Bone marrow (tissue), 2 donors: ENCODE measurements at regions not wholly inside any gene's neighbourhood (a gene's known extent, or its start where the extent isn't known, plus 50 kb on each side); places are given as distances from the start of the nearest gene placed in this dataset.

Experiments used
- DNase-seq, 2 donors: peaks; one replicate each; lab custom pipeline; 2025; lab: John Stamatoyannopoulos, UW

DNA sequence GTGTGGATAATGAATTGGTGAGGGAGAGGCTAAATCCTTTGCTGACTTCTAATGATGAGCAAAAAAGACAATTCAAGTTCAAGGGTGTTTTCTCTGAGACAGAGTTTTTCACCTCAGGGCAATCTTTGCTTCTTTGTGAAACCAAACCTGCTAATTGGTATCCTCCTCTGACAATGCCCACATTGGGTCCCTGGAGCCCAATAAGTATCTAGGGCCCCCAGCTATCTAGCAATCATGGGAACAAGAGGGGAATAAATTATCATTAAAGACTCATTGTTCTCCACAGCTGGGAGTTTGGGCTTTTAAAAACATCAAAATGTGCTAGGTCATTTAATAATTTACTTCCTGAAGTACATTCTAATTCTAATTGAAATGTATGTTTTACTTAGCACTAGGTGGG lies 227.3 kb downstream of the TMEM167A start:
- DNase-seq = no peak

DNA sequence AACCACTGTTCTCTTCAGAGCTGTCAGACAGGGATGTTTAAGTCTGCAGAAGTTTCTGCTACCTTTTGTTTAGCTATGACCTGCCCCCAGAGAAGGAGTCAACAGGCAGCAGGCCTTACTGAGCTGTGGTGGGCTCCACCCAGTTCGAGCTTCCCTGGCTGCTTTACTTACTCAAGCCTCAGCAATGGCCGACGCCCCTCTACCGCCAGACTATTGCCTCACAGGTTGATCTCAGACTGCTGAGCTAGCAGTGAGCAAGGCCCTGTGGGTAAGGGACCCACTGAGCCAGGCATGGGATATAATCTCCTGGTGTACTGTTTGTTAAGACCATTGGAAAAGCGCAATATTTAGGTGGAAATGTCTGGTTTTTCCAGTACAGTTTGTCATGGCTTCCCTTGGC lies 229.6 kb downstream of the TMEM167A start:
- DNase-seq = no peak

DNA sequence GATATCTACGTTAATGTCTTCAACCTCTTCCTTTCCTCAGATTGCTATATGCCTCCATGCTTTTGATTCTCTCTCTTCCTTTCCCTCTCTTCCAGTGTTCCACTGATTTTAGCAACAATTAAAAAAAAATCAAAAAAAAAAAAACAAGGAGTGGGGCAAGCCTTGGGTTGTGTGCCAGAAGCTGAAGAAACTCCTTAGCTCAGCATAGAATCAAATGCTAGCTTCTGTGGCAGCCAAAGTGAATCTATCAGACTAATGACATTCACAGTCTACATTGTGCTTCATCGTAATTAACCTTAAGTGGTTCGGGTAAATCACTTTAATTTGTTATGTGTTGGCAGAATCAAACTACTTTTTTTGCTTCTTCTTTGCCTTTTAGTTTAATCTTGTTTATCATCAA lies 237.3 kb downstream of the TMEM167A start:
- no peak for DNase-seq

DNA sequence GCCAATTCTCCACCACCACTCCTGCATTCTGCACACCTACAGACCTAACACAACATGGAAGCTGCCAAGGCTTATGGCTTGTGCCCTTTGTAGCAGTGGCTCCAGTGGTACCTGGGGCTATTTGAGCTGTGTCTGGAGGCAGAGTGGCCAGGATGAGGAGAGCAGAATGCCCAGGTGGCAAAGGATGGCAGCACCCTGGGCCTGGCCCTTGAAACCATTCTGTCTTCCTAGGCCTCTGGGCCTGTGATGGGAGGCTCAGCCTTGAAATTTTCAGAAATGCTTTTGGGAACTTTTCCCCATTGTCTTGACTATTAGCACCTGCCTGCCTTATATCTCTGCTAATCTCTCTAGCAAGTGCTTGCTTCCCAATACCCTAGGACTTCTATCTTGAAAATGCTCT lies 241.7 kb downstream of the TMEM167A start:
- no peak for DNase-seq

- no peak for DNase-seq
Measured at GRCh38 chr5:82834151-82834550, 243.0 kb downstream of the TMEM167A start.

DNA sequence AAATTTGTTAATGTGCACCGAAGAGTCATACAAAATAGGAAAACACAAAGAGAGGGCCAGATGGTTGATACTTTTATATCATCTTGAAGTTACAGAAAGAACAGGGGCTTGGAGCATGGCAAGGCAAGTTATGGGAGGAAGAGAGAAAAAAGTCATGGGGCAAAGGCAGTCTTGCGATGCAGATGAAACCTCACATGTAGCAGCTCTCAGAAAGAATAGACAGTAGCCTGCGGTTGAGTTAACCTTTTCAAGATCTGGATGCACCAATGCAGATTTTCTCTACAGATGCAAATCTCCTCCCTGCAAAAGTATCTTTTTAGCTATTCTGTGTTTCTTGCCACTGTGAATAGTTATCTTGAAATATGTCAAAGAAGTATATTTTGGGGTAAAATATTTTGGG lies 243.9 kb downstream of the TMEM167A start:
- DNase-seq = no peak

DNA sequence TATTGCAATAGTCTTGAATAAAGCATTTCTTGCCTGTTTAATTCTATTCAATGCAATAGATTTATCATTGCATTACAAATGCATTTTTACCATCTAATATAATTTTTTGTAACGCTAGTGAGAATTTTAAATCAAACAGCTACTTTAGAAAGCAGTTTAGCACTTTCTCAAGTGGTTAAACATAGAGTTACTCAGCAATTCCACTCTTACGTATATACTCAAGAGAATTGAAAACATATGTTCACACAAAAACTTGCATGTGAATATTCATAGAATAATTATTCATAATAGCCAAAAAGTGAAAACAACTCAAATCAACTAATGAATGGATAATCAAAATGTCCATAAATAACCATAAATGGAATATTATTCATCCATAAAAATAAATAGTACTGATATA lies 244.7 kb downstream of the TMEM167A start:
- DNase-seq = no peak

- no peak for DNase-seq
Measured at GRCh38 chr5:82828211-82828610, 249.0 kb downstream of the TMEM167A start.

- DNase-seq = no peak
Measured at GRCh38 chr5:82827651-82828050, 249.5 kb downstream of the TMEM167A start.

GRCh38 chr5:82822634-82822927 lies 254.6 kb downstream of the TMEM167A start:
- DNase-seq = no peak

- DNase-seq = no peak
Measured at GRCh38 chr5:82821846-82822633, 255.2 kb downstream of the TMEM167A start.

- DNase-seq = no peak
Measured at GRCh38 chr5:82820961-82821845, 256.0 kb downstream of the TMEM167A start.

DNA sequence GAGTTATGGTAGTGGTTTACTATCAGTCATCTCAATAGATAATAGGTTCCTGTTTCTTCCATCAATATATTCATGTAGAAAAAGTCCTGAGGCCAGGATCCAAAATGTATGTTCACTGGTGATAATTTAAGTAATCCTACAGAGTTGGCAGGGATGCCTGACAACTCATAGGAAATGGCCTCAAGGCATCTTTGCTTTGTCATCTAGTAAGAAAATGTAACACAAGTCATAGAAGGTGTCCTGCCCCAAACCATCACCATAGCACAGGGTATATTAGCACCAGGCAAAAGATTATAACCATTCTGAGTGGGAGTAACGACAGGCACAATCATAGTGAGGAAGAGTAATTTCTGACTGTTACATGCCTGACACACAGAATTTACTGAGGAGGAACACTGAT lies 257.0 kb downstream of the TMEM167A start:
- no peak for DNase-seq

DNA sequence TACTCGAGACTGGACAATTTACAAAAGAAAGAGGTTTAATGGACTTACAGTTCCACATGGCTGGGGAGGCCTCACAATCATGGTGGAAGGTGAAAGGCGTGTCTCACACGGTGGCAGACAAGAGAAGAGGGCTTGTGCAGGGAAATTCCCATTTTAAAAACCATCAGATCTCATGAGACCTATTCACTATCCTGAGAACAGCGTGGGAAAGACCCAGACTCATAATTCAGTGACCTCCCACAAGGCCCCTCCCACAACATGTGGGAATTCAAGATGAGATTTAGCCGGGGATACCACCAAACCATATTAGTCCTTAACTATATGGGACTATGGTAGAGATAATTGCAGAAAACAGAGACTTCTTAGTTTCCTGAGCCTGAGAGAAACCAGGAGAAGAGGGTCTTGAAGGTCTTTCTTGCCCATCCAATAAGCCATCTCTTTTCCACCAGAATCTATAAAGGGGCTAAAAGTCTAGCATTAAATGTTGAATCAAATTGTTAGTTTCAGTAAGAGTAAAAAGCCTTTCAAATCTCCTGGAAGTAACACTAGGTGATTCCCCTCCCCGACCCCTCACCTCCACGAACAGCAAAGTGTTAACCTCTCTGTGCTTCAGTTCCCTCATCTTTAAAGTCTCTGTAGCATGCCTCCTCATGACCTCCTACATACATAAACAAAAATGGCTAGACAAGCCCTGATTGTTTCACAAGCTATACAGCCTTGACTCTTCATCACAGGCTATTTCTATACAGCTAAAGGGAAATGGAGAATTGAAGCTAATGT lies 259.1 kb downstream of the TMEM167A start:
- no peak for DNase-seq

GRCh38 chr5:82816926-82817325 lies 260.3 kb downstream of the TMEM167A start:
- DNase-seq = no peak

- DNase-seq = no peak
Measured at GRCh38 chr5:82815871-82816270, 261.3 kb downstream of the TMEM167A start.

- no peak for DNase-seq
Measured at GRCh38 chr5:82813861-82814260, 263.3 kb downstream of the TMEM167A start.

DNA sequence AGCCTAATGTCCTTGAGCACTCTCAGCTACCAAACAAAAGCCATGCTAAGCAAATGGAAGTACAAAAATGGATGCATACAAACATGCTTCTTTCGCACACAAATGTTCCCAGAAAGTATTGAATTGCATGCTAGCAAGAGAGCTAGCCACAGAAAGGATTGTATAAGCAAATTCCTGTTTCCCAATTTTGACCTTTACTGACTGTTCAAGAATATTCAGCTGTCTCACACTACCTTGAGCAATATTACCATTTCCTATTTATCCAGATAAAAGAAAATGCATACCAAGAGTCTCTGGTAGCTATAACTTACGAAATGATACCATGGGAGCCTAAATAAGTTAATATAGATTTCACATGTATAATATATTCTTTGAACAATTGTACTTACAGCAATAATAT lies 264.6 kb downstream of the TMEM167A start:
- DNase-seq = no peak

GRCh38 chr5:82811490-82811889 lies 265.7 kb downstream of the TMEM167A start:
- DNase-seq = no peak

DNA sequence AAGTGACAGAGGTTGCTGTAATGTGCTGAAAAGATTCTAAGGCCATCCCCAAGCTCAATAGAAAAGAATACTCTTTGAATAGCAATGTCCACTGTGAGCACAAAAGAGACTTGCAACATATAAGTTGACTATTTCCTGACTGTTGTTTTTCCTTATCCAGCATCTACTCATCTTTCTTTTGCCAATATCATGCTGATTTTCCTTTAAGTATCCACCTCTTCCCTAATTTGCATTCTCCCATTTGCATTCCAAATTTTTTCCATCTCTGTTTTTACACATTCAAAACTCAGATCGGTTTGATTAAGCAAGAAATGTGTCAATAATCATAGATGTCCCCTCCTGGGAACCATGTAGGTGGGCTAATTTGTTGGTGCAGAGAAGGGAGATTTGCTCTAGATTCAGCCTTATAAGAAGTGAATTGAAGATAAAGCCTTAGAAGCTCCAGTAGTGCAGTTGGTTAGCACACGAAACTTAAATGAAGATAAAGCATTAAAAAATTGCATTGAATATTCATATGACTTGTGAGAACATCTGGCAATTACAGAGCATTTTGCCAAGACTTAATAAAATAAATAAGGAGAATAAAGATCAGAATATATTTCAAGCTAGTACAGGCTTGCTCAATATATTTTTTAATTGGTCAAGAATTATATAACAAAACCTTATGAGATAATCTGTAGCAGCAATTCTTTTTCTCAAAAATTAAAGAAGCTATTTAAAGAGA lies 267.6 kb downstream of the TMEM167A start:
- no peak for DNase-seq

GRCh38 chr5:82808960-82809359 lies 268.2 kb downstream of the TMEM167A start:
- DNase-seq = no peak

GRCh38 chr5:82807021-82807420 lies 270.2 kb downstream of the TMEM167A start:
- DNase-seq = no peak
